HCT116 (cell line): ENCODE measurements at regions not wholly inside any gene's neighbourhood (a gene's known extent, or its start where the extent isn't known, plus 50 kb on each side); places are given as distances from the start of the nearest gene placed in this dataset.

Experiments
- ATAC-seq: fragments of 200-7000 bp; cut with Tn5 transposase; 2 replicates; pipeline ENCODE4 v1.9.1; 2020; ENCODE audit warnings: mild to moderate bottlenecking, moderate library complexity
- BruUV-seq: library from RNA; stranded (reverse); fragments of 400-500 nt; replicated peaks from 2 replicates; lab custom pipeline; 2021; lab: Mats Ljungman, UMichigan
- CTCF ChIA-PET: fragments of 300-600 bp; sonication (Branson Sonifier 250); formaldehyde crosslinking; loops from one replicate; lab custom pipeline; 2021; ENCODE audit warnings: antibody characterized with exemption; lab: Charles Lee
- POLR2A ChIA-PET: fragments of 300-600, 350-600 bp; sonication (Branson Sonifier 250); formaldehyde crosslinking; loops from one replicate; lab custom pipeline; 2021; ENCODE audit warnings: antibody characterized with exemption; lab: Charles Lee
- RAD21 ChIA-PET, 2 experiments: fragments of 300-600 bp; sonication (Branson Sonifier 250); formaldehyde crosslinking; loops; one replicate each; lab custom pipeline; 2023; ENCODE audit warnings: low total read pairs in 2 of 2; ENCODE audit not compliant: uncharacterized antibody in 2 of 2, unreplicated experiment in 2 of 2, low non-redundant PET in 1 of 2; lab: Charles Lee
- DNase-seq: peaks from one replicate; pipeline ENCODE4 v3.0.0-alpha.2; 2010; ENCODE audit warnings: low read depth, low spot score
- H2AFZ ChIP-seq: fragments of 200-600 bp; shearing (Covaris generic), sonication (generic); 2 replicates; pipeline ENCODE4 v1.6.1; 2017; ENCODE audit warnings: low read depth, mixed run types, mixed read lengths, antibody characterized with exemption, low read length; ENCODE audit not compliant: poor library complexity, severe bottlenecking
- H3K27ac ChIP-seq: 2 replicates; pipeline ENCODE4 v1.5.1; 2012; ENCODE audit warnings: low read depth, low read length
- H3K27me3 ChIP-seq: fragments of 200-600 bp; sonication (generic); 2 replicates; pipeline ENCODE4 v1.6.1; 2016; ENCODE audit warnings: mixed run types, low read length, mixed read lengths; ENCODE audit not compliant: insufficient read depth
- H3K36me3 ChIP-seq, 2 experiments: fragments of 200-500 bp in 1 of 2; fragments of 200-600 bp in 1 of 2; sonication (Bioruptor generic) in 1 of 2; sonication (generic) in 1 of 2; 2 replicates each; pipeline versions ENCODE4 v1.5.1 to v1.6.1; 2014 to 2016; ENCODE audit warnings: low read length in 2 of 2, inconsistent platforms in 1 of 2, mixed read lengths in 1 of 2, mixed run types in 1 of 2; ENCODE audit not compliant: insufficient read depth in 2 of 2, control insufficient read depth in 1 of 2
- H3K4me1 ChIP-seq, 2 experiments: fragments of 200-600 bp in 1 of 2; sonication (generic) in 1 of 2; 2 replicates each; pipeline versions ENCODE4 v1.5.1 to v1.6.1; 2012 to 2017; ENCODE audit warnings: low read length in 2 of 2, inconsistent platforms in 1 of 2, mild to moderate bottlenecking in 1 of 2, mixed read lengths in 1 of 2, mixed run types in 1 of 2, moderate library complexity in 1 of 2; ENCODE audit not compliant: insufficient read depth in 2 of 2, control insufficient read depth in 1 of 2
- H3K4me2 ChIP-seq: fragments of 200-600 bp; sonication (generic); 2 replicates; pipeline ENCODE4 v1.6.1; 2017; ENCODE audit warnings: mixed run types, low read length, mixed read lengths
- H3K4me3 ChIP-seq, 2 experiments: fragments of 200-600 bp in 1 of 2; sonication (generic) in 1 of 2; replicated peaks in 1 of 2; 2 replicates each; pipeline ENCODE4 v1.5.1; 2011 to 2016; ENCODE audit warnings: low read length in 2 of 2, control low read depth in 1 of 2, low read depth in 1 of 2, mild to moderate bottlenecking in 1 of 2, mixed read lengths in 1 of 2, mixed run types in 1 of 2
- H3K79me2 ChIP-seq: fragments of 200-600 bp; sonication (generic); 2 replicates; pipeline ENCODE4 v1.6.1; 2017; ENCODE audit warnings: mild to moderate bottlenecking, mixed run types, low read length, moderate library complexity, mixed read lengths; ENCODE audit not compliant: insufficient read depth
- H3K9ac ChIP-seq: fragments of 200-600 bp; sonication (generic); 2 replicates; pipeline ENCODE4 v1.6.1; 2016; ENCODE audit warnings: low read length, mixed read lengths
- H3K9me2 ChIP-seq: fragments of 200-600 bp; sonication (generic), shearing (Covaris generic); 2 replicates; pipeline ENCODE4 v1.6.1; 2017; ENCODE audit warnings: mixed run types, mild to moderate bottlenecking, moderate library complexity; ENCODE audit not compliant: insufficient read depth
- H3K9me3 ChIP-seq, 2 experiments: fragments of 200-500 bp in 1 of 2; fragments of 200-600 bp in 1 of 2; sonication (Bioruptor generic) in 1 of 2; sonication (generic) in 1 of 2; 2 replicates each; pipeline ENCODE4 v1.6.1; 2014 to 2017; ENCODE audit warnings: low read length in 2 of 2, mixed read lengths in 2 of 2, inconsistent platforms in 1 of 2, low read depth in 1 of 2, mild to moderate bottlenecking in 1 of 2, mixed run types in 1 of 2, moderate library complexity in 1 of 2; ENCODE audit not compliant: control insufficient read depth in 1 of 2, insufficient read depth in 1 of 2
- H4K20me1 ChIP-seq: fragments of 200-600 bp; sonication (generic), shearing (Covaris generic); 2 replicates; pipeline ENCODE4 v1.6.1; 2017; ENCODE audit warnings: mixed run types, mild to moderate bottlenecking, moderate library complexity; ENCODE audit not compliant: insufficient read depth
- CBX3 ChIP-seq: IDR thresholded peaks from 2 replicates; pipeline ENCODE4 v1.6.1; 2012; ENCODE audit warnings: low read depth
- CEBPB ChIP-seq: IDR thresholded peaks from 2 replicates; pipeline ENCODE4 v1.6.1; 2012; ENCODE audit warnings: low read depth
- EGR1 ChIP-seq: IDR thresholded peaks from 2 replicates; pipeline ENCODE4 v1.6.1; 2012; ENCODE audit warnings: low read depth
- EZH2 ChIP-seq: fragments of 200-600 bp; sonication (generic); IDR thresholded peaks from 2 replicates; pipeline ENCODE4 v1.6.1; 2017; ENCODE audit warnings: antibody characterized with exemption, mixed run types
- EZH2phosphoT487 ChIP-seq: fragments of 200-600 bp; IDR thresholded peaks from 2 replicates; pipeline ENCODE4 v1.6.1; 2018; ENCODE audit warnings: antibody characterized with exemption, borderline replicate concordance
- FOSL1 ChIP-seq: IDR thresholded peaks from 2 replicates; pipeline ENCODE4 v1.6.1; 2012; ENCODE audit warnings: low read depth
- JUND ChIP-seq: IDR thresholded peaks from 2 replicates; pipeline ENCODE4 v1.6.1; 2012
- POLR2A ChIP-seq: IDR thresholded peaks from 2 replicates; pipeline ENCODE4 v1.7.0; 2011; ENCODE audit warnings: borderline replicate concordance; ENCODE audit not compliant: insufficient read depth, insufficient read length; ENCODE audit errors: extremely low read depth
- POLR2AphosphoS5 ChIP-seq: IDR thresholded peaks from 2 replicates; pipeline ENCODE4 v1.6.1; 2011; ENCODE audit warnings: mild to moderate bottlenecking, low read depth, low read length, moderate library complexity
- SIN3A ChIP-seq: IDR thresholded peaks from 2 replicates; pipeline ENCODE4 v1.6.1; 2012; ENCODE audit warnings: low read depth
- SP1 ChIP-seq: IDR thresholded peaks from 2 replicates; pipeline ENCODE4 v1.6.1; 2012; ENCODE audit warnings: low read depth
- SRF ChIP-seq: IDR thresholded peaks from 2 replicates; pipeline ENCODE4 v1.6.1; 2012; ENCODE audit warnings: low read depth
- YY1 ChIP-seq: IDR thresholded peaks from 2 replicates; pipeline ENCODE4 v1.6.1; 2011; ENCODE audit warnings: low read length, low read depth, moderate library complexity, mild to moderate bottlenecking; ENCODE audit not compliant: insufficient replicate concordance; ENCODE audit errors: extremely low read depth
- ZFX ChIP-seq: fragments of 450-650 bp; IDR thresholded peaks from 2 replicates; pipeline ENCODE4 v1.6.1; 2017
- ZNF274 ChIP-seq: fragments of 200-500 bp; sonication (Bioruptor generic); IDR thresholded peaks from 2 replicates; pipeline ENCODE4 v1.6.1; 2014; ENCODE audit warnings: mild to moderate bottlenecking, low read depth, low read length, inconsistent platforms
- intact Hi-C: fragments of 100-400 bp; cut with micrococcal nuclease; formaldehyde crosslinking; loops from 2 replicates; pipeline ENCODE4 v1.10.0; 2022
- TF ChIP-seq, protein P1 (sequence below), 3 experiments: fragments of 200-600 bp in 1 of 3; sonication (generic) in 1 of 3; IDR thresholded peaks in 2 of 3; conservative IDR thresholded peaks in 1 of 3; 2 replicates each; pipeline ENCODE4 v1.5.1; 2012 to 2017; ENCODE audit warnings: low read depth in 2 of 3, low read length in 2 of 3, antibody characterized with exemption in 1 of 3, borderline replicate concordance in 1 of 3, control low read depth in 1 of 3, mild to moderate bottlenecking in 1 of 3, mixed read lengths in 1 of 3, mixed run types in 1 of 3, moderate library complexity in 1 of 3; ENCODE audit not compliant: insufficient read depth in 1 of 3
- TF ChIP-seq, protein P2 (sequence below): IDR thresholded peaks from 2 replicates; pipeline ENCODE4 v1.6.1; 2012
- TF ChIP-seq, protein P3 (sequence below): IDR thresholded peaks from 2 replicates; pipeline ENCODE4 v1.6.1; 2012
- TF ChIP-seq, protein P4 (sequence below): IDR thresholded peaks from 2 replicates; pipeline ENCODE4 v1.6.1; 2011; ENCODE audit warnings: mild to moderate bottlenecking, low read length, moderate library complexity; ENCODE audit not compliant: insufficient replicate concordance; ENCODE audit errors: extremely low read depth

DNA sequence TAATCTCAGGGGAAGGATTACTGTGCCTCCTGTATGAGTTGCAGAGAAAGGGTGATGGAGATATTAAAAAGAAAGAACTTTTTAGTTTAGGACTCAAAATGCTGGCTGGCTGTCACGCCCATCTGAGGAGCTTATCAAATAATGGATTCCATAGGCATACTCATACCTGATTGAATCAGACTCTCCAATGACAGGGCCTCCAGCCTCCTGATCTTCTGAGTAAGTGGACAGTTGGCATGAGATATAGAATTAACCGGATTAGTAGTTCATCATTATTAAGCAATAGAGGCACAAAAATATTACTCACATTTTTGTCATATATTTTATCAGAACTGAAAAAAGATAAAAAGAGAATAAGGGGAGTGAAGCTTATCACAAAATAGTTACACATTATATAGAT, 157.0 kb upstream of the RASA1 start:
- intact Hi-C loops: no loop called here
- H3K79me2 ChIP-seq: no peaks in the 10 kb centered on the region
- RAD21 ChIA-PET: no interaction called here

More for the DNA sequence above, 157.0 kb upstream of the RASA1 start:
- ChIA-PET CTCF (no interaction called here), POLR2A (no interaction called here)
- H3K9ac ChIP-seq: no peak overlapping the region
- no peak for DNase-seq
- no peak overlapping the region for H3K4me2 ChIP-seq
- no TSS peak for BruUV-seq
- H3K4me3 ChIP-seq: no peak overlapping the region
- peaks cover 0 to 13% of the 10 kb centered on the region in 2 experiments; a peak in 1 of 4 replicates for H3K4me1 ChIP-seq
- H3K27ac ChIP-seq: no peak overlapping the region
- H2AFZ ChIP-seq: no peak overlapping the region
- H4K20me1 ChIP-seq: no peaks in the 10 kb centered on the region
- TF ChIP-seq EZH2 (no peak), ZNF274 (no peak), POLR2AphosphoS5 (no peak), CBX3 (no peak), EZH2phosphoT487 (no peak), SIN3A (no peak), SP1 (no peak), ZFX (no peak), EGR1 (no peak), JUND (no peak), YY1 (no peak), CEBPB (no peak), POLR2A (no peak), SRF (no peak), FOSL1 (no peak)
- TF ChIP-seq, protein P1, sequence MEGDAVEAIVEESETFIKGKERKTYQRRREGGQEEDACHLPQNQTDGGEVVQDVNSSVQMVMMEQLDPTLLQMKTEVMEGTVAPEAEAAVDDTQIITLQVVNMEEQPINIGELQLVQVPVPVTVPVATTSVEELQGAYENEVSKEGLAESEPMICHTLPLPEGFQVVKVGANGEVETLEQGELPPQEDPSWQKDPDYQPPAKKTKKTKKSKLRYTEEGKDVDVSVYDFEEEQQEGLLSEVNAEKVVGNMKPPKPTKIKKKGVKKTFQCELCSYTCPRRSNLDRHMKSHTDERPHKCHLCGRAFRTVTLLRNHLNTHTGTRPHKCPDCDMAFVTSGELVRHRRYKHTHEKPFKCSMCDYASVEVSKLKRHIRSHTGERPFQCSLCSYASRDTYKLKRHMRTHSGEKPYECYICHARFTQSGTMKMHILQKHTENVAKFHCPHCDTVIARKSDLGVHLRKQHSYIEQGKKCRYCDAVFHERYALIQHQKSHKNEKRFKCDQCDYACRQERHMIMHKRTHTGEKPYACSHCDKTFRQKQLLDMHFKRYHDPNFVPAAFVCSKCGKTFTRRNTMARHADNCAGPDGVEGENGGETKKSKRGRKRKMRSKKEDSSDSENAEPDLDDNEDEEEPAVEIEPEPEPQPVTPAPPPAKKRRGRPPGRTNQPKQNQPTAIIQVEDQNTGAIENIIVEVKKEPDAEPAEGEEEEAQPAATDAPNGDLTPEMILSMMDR (IDR thresholded peaks at IDR 0.05 in 2 of 3, conservative IDR thresholded peaks at IDR 0.05 in 1 of 3; ENCODE audit: borderline replicate concordance in 1 of 3, insufficient read depth in 1 of 3, low read depth in 2 of 3, low read length in 2 of 3): no peak
- TF ChIP-seq, protein P2, sequence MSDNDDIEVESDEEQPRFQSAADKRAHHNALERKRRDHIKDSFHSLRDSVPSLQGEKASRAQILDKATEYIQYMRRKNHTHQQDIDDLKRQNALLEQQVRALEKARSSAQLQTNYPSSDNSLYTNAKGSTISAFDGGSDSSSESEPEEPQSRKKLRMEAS: no peak
- TF ChIP-seq, protein P3, sequence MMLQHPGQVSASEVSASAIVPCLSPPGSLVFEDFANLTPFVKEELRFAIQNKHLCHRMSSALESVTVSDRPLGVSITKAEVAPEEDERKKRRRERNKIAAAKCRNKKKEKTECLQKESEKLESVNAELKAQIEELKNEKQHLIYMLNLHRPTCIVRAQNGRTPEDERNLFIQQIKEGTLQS: no peak
- TF ChIP-seq, protein P4, sequence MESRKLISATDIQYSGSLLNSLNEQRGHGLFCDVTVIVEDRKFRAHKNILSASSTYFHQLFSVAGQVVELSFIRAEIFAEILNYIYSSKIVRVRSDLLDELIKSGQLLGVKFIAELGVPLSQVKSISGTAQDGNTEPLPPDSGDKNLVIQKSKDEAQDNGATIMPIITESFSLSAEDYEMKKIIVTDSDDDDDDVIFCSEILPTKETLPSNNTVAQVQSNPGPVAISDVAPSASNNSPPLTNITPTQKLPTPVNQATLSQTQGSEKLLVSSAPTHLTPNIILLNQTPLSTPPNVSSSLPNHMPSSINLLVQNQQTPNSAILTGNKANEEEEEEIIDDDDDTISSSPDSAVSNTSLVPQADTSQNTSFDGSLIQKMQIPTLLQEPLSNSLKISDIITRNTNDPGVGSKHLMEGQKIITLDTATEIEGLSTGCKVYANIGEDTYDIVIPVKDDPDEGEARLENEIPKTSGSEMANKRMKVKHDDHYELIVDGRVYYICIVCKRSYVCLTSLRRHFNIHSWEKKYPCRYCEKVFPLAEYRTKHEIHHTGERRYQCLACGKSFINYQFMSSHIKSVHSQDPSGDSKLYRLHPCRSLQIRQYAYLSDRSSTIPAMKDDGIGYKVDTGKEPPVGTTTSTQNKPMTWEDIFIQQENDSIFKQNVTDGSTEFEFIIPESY: no peak
- TF ChIP-seq, all 23 proteins: peak for 0
- Histone ChIP-seq H3K9me3 (no peaks in the 10 kb centered on the region), H3K9me2 (no peaks in the 10 kb centered on the region), H3K36me3 (no peaks in the 10 kb centered on the region), H3K27me3 (no peaks in the 10 kb centered on the region)
- ATAC-seq: no peak
